OCI-LY3 (cell line): ENCODE measurements at regions not wholly inside any gene's neighbourhood (a gene's known extent, or its start where the extent isn't known, plus 50 kb on each side); places are given as distances from the start of the nearest gene placed in this dataset.

ENCODE experiments used
- H2AFZ ChIP-seq: fragments of 200-600, 300-600 bp; shearing (Covaris generic); 2 replicates; pipeline ENCODE4 v1.6.0; 2014; ENCODE audit warnings: antibody characterized with exemption, low read depth, low read length
- H3K27ac ChIP-seq: fragments of 200-600, 300-600 bp; sonication (generic); 2 replicates; pipeline ENCODE4 v1.5.1; 2014; ENCODE audit warnings: mild to moderate bottlenecking, low read length, moderate library complexity, mixed read lengths
- H3K27me3 ChIP-seq: fragments of 200-600, 300-600 bp; sonication (generic); 2 replicates; pipeline ENCODE4 v1.6.1; 2014; ENCODE audit warnings: low read depth, low read length, mixed read lengths
- H3K36me3 ChIP-seq: fragments of 200-600, 300-600 bp; sonication (generic); replicated peaks from 2 replicates; pipeline ENCODE3; 2014; ENCODE audit warnings: low read depth, low read length, mixed read lengths
- H3K4me1 ChIP-seq: fragments of 300-600, 200-600 bp; sonication (generic); 2 replicates; pipeline ENCODE4 v1.6.1; 2014; ENCODE audit warnings: low read length, mixed read lengths
- H3K4me2 ChIP-seq: fragments of 200-600, 300-600 bp; sonication (generic); 2 replicates; pipeline ENCODE4 v1.6.1; 2014; ENCODE audit warnings: low read length, mixed read lengths
- H3K4me3 ChIP-seq: fragments of 300-600, 200-600 bp; sonication (generic); 2 replicates; pipeline ENCODE4 v1.5.1; 2014; ENCODE audit warnings: antibody characterized with exemption, mild to moderate bottlenecking, low read length, moderate library complexity
- H3K79me2 ChIP-seq: fragments of 300-600, 200-600 bp; shearing (Covaris generic); 2 replicates; pipeline ENCODE4 v1.6.1; 2014; ENCODE audit warnings: mild to moderate bottlenecking, low read length, mixed read lengths
- H3K9ac ChIP-seq: fragments of 300-600, 200-600 bp; shearing (Covaris generic); 2 replicates; pipeline ENCODE4 v1.6.0; 2014; ENCODE audit warnings: mild to moderate bottlenecking, low read length, moderate library complexity
- H3K9me3 ChIP-seq: fragments of 200-600, 300-600 bp; shearing (Covaris generic); 2 replicates; pipeline ENCODE4 v1.6.1; 2014; ENCODE audit warnings: low read length, mixed read lengths; ENCODE audit not compliant: insufficient read depth
- H4K20me1 ChIP-seq: fragments of 200-600, 300-600 bp; sonication (generic); 2 replicates; pipeline ENCODE4 v1.6.1; 2016; ENCODE audit warnings: low read length, mixed read lengths; ENCODE audit not compliant: insufficient read depth
- EZH2phosphoT487 ChIP-seq: fragments of 200-600 bp; shearing (Covaris generic); IDR thresholded peaks from 2 replicates; pipeline ENCODE4 v1.6.1; 2018; ENCODE audit warnings: antibody characterized with exemption, mixed run types, low read depth
- TF ChIP-seq, protein P1 (sequence below): fragments of 200-600, 300-600 bp; sonication (generic); IDR thresholded peaks from 2 replicates; pipeline ENCODE4 v1.5.1; 2014; ENCODE audit warnings: antibody characterized with exemption, low read length, low read depth

GRCh38 chr7:136259074-136259473 lies 281.9 kb upstream of the MTPN start:
- H3K9ac ChIP-seq = no peak overlapping the region
- no peaks in the 10 kb centered on the region for H3K36me3 ChIP-seq
- H3K9me3 ChIP-seq = no peaks in the 10 kb centered on the region
- H2AFZ ChIP-seq = no peak overlapping the region
- no peak overlapping the region for H3K4me2 ChIP-seq
- TF ChIP-seq, protein P1, sequence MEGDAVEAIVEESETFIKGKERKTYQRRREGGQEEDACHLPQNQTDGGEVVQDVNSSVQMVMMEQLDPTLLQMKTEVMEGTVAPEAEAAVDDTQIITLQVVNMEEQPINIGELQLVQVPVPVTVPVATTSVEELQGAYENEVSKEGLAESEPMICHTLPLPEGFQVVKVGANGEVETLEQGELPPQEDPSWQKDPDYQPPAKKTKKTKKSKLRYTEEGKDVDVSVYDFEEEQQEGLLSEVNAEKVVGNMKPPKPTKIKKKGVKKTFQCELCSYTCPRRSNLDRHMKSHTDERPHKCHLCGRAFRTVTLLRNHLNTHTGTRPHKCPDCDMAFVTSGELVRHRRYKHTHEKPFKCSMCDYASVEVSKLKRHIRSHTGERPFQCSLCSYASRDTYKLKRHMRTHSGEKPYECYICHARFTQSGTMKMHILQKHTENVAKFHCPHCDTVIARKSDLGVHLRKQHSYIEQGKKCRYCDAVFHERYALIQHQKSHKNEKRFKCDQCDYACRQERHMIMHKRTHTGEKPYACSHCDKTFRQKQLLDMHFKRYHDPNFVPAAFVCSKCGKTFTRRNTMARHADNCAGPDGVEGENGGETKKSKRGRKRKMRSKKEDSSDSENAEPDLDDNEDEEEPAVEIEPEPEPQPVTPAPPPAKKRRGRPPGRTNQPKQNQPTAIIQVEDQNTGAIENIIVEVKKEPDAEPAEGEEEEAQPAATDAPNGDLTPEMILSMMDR = no peak
- TF ChIP-seq EZH2phosphoT487 = no peak
- no peaks in the 10 kb centered on the region for H3K4me1 ChIP-seq
- H3K27me3 ChIP-seq = no peaks in the 10 kb centered on the region
- no peaks in the 10 kb centered on the region for H4K20me1 ChIP-seq
- H3K4me3 ChIP-seq = no peak overlapping the region
- no peaks in the 10 kb centered on the region for H3K79me2 ChIP-seq
- no peak overlapping the region for H3K27ac ChIP-seq

DNA sequence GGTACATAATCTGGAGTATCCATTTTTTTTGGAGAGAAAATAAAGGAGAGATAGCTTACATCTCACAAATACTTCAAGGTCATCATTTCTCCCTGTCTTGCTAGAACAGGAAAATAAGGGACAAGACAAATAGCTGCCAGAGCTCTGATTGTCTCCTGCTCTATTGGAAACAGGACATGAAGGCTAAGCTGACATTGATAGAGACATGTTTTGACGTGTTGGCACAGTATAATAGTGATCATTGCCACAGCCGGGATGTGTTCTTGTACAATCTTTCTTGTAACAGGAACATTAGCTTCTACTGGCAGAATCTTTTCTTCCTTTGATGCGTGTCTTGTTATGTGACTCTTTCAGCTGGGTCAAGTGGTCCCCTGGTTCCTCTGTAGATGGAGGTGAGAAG lies 279.3 kb upstream of the MTPN start:
- Histone ChIP-seq H3K4me2 (no peak overlapping the region), H3K9me3 (no peaks in the 10 kb centered on the region), H3K36me3 (no peaks in the 10 kb centered on the region), H3K27ac (no peak overlapping the region), H3K79me2 (no peaks in the 10 kb centered on the region), H3K9ac (no peak overlapping the region), H4K20me1 (no peaks in the 10 kb centered on the region), H3K4me3 (no peak overlapping the region), H3K27me3 (no peaks in the 10 kb centered on the region), H3K4me1 (no peaks in the 10 kb centered on the region), H2AFZ (no peak overlapping the region)
- TF ChIP-seq, protein P1 = no peak
- TF ChIP-seq EZH2phosphoT487 = no peak

- H3K9me3 ChIP-seq = no peaks in the 10 kb centered on the region
- H3K4me1 ChIP-seq = no peaks in the 10 kb centered on the region
- no peaks in the 10 kb centered on the region for H3K27me3 ChIP-seq
- no peak overlapping the region for H2AFZ ChIP-seq
- H3K9ac ChIP-seq = no peak overlapping the region
- no peak overlapping the region for H3K27ac ChIP-seq
- no peaks in the 10 kb centered on the region for H3K36me3 ChIP-seq
- H4K20me1 ChIP-seq = no peaks in the 10 kb centered on the region
- TF ChIP-seq EZH2phosphoT487 = no peak
- TF ChIP-seq, protein P1 = no peak
- no peak overlapping the region for H3K4me3 ChIP-seq
- H3K79me2 ChIP-seq = no peaks in the 10 kb centered on the region
- H3K4me2 ChIP-seq = no peak overlapping the region
Measured at GRCh38 chr7:136254148-136254547, 277.0 kb upstream of the MTPN start.

GRCh38 chr7:136251826-136252225 lies 274.7 kb upstream of the MTPN start:
- Histone ChIP-seq H3K79me2 (no peaks in the 10 kb centered on the region), H3K4me2 (no peak overlapping the region), H2AFZ (no peak overlapping the region), H3K36me3 (no peaks in the 10 kb centered on the region), H3K9ac (no peak overlapping the region), H4K20me1 (no peaks in the 10 kb centered on the region), H3K27ac (no peak overlapping the region), H3K4me3 (no peak overlapping the region), H3K9me3 (no peaks in the 10 kb centered on the region), H3K27me3 (no peaks in the 10 kb centered on the region), H3K4me1 (no peaks in the 10 kb centered on the region)
- TF ChIP-seq EZH2phosphoT487 = no peak

- Histone ChIP-seq H3K4me1 (no peaks in the 10 kb centered on the region), H3K27me3 (no peaks in the 10 kb centered on the region), H3K79me2 (no peaks in the 10 kb centered on the region), H3K27ac (no peak overlapping the region), H4K20me1 (no peaks in the 10 kb centered on the region), H3K4me3 (no peak overlapping the region), H3K4me2 (no peak overlapping the region), H3K36me3 (no peaks in the 10 kb centered on the region), H3K9ac (no peak overlapping the region), H3K9me3 (no peaks in the 10 kb centered on the region), H2AFZ (no peak overlapping the region)
- no peak for TF ChIP-seq EZH2phosphoT487
Measured at GRCh38 chr7:136247211-136247610, 270.1 kb upstream of the MTPN start.
